GM21526 (cell line): ENCODE measurements at regions not wholly inside any gene's neighbourhood (a gene's known extent, or its start where the extent isn't known, plus 50 kb on each side); places are given as distances from the start of the nearest gene placed in this dataset.
"Not testable (repeated sequence)": the region's sequence is repeated elsewhere in the genome, so short reads cannot be mapped to it uniquely, and the experiment has no call there.

Source experiments
- ATAC-seq: cut with Tn5 transposase; IDR thresholded peaks from one replicate; pipeline ENCODE4 v1.9.1; 2021; ENCODE audit warnings: moderate library complexity; ENCODE audit not compliant: unreplicated experiment, low FRiP score

GRCh38 chr2:89756616-89757015, 1065.1 kb downstream of the RPIA start:
- ATAC-seq: not testable (repeated sequence)

GRCh38 chr2:89758332-89759026, 1067.0 kb downstream of the RPIA start:
- not testable (repeated sequence) for ATAC-seq

- not testable (repeated sequence) for ATAC-seq
These were observed 1069.3 kb downstream of the RPIA start for GRCh38 chr2:89760762-89761161.

- not testable (repeated sequence) for ATAC-seq
These were observed 1069.7 kb downstream of the RPIA start for GRCh38 chr2:89761171-89761570.

GRCh38 chr2:89761863-89762262, 1070.4 kb downstream of the RPIA start:
- not testable (repeated sequence) for ATAC-seq

- ATAC-seq: not testable (repeated sequence)
These were observed 1071.2 kb downstream of the RPIA start for GRCh38 chr2:89762461-89763253.

GRCh38 chr2:89763254-89763580, 1071.7 kb downstream of the RPIA start:
- ATAC-seq: no peak

GRCh38 chr2:89763581-89764485, 1072.4 kb downstream of the RPIA start:
- no peak for ATAC-seq

GRCh38 chr2:89764571-89765360, 1073.3 kb downstream of the RPIA start:
- ATAC-seq: not testable (repeated sequence)

- not testable (repeated sequence) for ATAC-seq
These were observed 1073.9 kb downstream of the RPIA start for GRCh38 chr2:89765361-89765718.

GRCh38 chr2:89766141-89766990, 1074.9 kb downstream of the RPIA start:
- not testable (repeated sequence) for ATAC-seq

GRCh38 chr2:89767058-89767457, 1075.6 kb downstream of the RPIA start:
- not testable (repeated sequence) for ATAC-seq

- no peak for ATAC-seq
These were observed 1076.3 kb downstream of the RPIA start for GRCh38 chr2:89767572-89768435.

GRCh38 chr2:89775885-89776284, 1084.4 kb downstream of the RPIA start:
- no peak for ATAC-seq

GRCh38 chr2:89780318-89780717, 1088.8 kb downstream of the RPIA start:
- ATAC-seq: no peak

GRCh38 chr2:89781962-89782361, 1090.5 kb downstream of the RPIA start:
- no peak for ATAC-seq

GRCh38 chr2:89784960-89785359, 1093.5 kb downstream of the RPIA start:
- ATAC-seq: no peak

GRCh38 chr2:89785528-89785927, 1094.1 kb downstream of the RPIA start:
- not testable (repeated sequence) for ATAC-seq
